SK-N-SH (cell line): ENCODE measurements at regions not wholly inside any gene's neighbourhood (a gene's known extent, or its start where the extent isn't known, plus 50 kb on each side); places are given as distances from the start of the nearest gene placed in this dataset.

Source experiments
- CTCF ChIA-PET: fragments of 300-600, 350-600 bp; formaldehyde crosslinking; extraction: SDS; loops from one replicate; lab custom pipeline; 2021; lab: Yijun Ruan, JAX
- POLR2A ChIA-PET: fragments of 350-600 bp; sonication (Branson Sonifier 250); formaldehyde crosslinking; extraction: SDS; loops from one replicate; lab custom pipeline; 2020; ENCODE audit warnings: antibody characterized with exemption, inconsistent platforms; lab: Yijun Ruan, JAX
- DNase-seq: peaks from one replicate; pipeline ENCODE4 v3.0.0; 2012
- H2AFZ ChIP-seq: fragments of 200-600 bp; sonication (generic); 2 replicates; pipeline ENCODE4 v1.8.1; 2016; ENCODE audit warnings: antibody characterized with exemption, mild to moderate bottlenecking, low read depth
- H3F3A ChIP-seq: fragments of 200-600 bp; sonication (generic); replicated peaks from 2 replicates; pipeline ENCODE3; 2016; ENCODE audit warnings: antibody characterized with exemption, mild to moderate bottlenecking; ENCODE audit not compliant: insufficient read depth
- H3K27ac ChIP-seq, 2 experiments: fragments of 200-500 bp in 1 of 2; fragments of 200-600 bp in 1 of 2; sonication (Bioruptor generic) in 1 of 2; sonication (generic), shearing (Covaris generic) in 1 of 2; 2 replicates each; pipeline versions ENCODE4 v1.5.1 to v1.6.1; 2014 to 2016; ENCODE audit warnings: low read depth in 2 of 2, inconsistent platforms in 1 of 2, low read length in 1 of 2, mild to moderate bottlenecking in 1 of 2, mixed read lengths in 1 of 2
- H3K27me3 ChIP-seq: fragments of 200-600 bp; sonication (generic), shearing (Covaris generic); 2 replicates; pipeline ENCODE4 v1.6.1; 2016; ENCODE audit warnings: mixed run types; ENCODE audit not compliant: insufficient read depth
- H3K36me3 ChIP-seq, 2 experiments: fragments of 200-500 bp in 1 of 2; fragments of 200-600 bp in 1 of 2; sonication (Bioruptor generic) in 1 of 2; sonication (generic) in 1 of 2; replicated peaks in 1 of 2; 2 replicates each; pipeline versions ENCODE3 to v1.5.1; 2014 to 2016; ENCODE audit warnings: low read length in 1 of 2, mild to moderate bottlenecking in 1 of 2; ENCODE audit not compliant: insufficient read depth in 2 of 2, control insufficient read depth in 1 of 2
- H3K4me1 ChIP-seq, 2 experiments: fragments of 200-500 bp in 1 of 2; fragments of 200-600 bp in 1 of 2; sonication (Bioruptor generic) in 1 of 2; sonication (generic), shearing (Covaris generic) in 1 of 2; 2 replicates each; pipeline versions ENCODE4 v1.5.1 to v1.6.1; 2014 to 2016; ENCODE audit warnings: low read depth in 1 of 2, low read length in 1 of 2, mixed run types in 1 of 2; ENCODE audit not compliant: insufficient read depth in 2 of 2, control insufficient read depth in 1 of 2
- H3K4me2 ChIP-seq: fragments of 200-600 bp; sonication (generic), shearing (Covaris generic); 2 replicates; pipeline ENCODE4 v1.6.1; 2017; ENCODE audit warnings: mixed run types
- H3K4me3 ChIP-seq, 2 experiments: fragments of 200-500 bp in 1 of 2; fragments of 200-600 bp in 1 of 2; sonication (Bioruptor generic) in 1 of 2; sonication (generic), shearing (Covaris generic) in 1 of 2; 2 replicates each; pipeline versions ENCODE4 v1.5.1 to v1.8.1; 2014 to 2016; ENCODE audit warnings: low read depth in 2 of 2, inconsistent platforms in 1 of 2, low read length in 1 of 2, mild to moderate bottlenecking in 1 of 2, mixed read lengths in 1 of 2, moderate library complexity in 1 of 2
- H3K79me2 ChIP-seq: fragments of 200-600 bp; sonication (generic); 2 replicates; pipeline ENCODE4 v1.8.1; 2017; ENCODE audit warnings: mild to moderate bottlenecking; ENCODE audit not compliant: insufficient read depth
- H3K9ac ChIP-seq: fragments of 200-600 bp; sonication (generic); 2 replicates; pipeline ENCODE4 v1.6.1; 2017; ENCODE audit warnings: mixed run types
- H3K9me2 ChIP-seq: fragments of 200-600 bp; sonication (generic); 2 replicates; pipeline ENCODE4 v1.6.1; 2017; ENCODE audit warnings: mixed run types
- H3K9me3 ChIP-seq: fragments of 200-600 bp; sonication (generic); 2 replicates; pipeline ENCODE4 v1.6.1; 2017; ENCODE audit warnings: mixed run types, mild to moderate bottlenecking, moderate library complexity
- H4K20me1 ChIP-seq: fragments of 200-600 bp; sonication (generic); 2 replicates; pipeline ENCODE4 v1.6.1; 2017; ENCODE audit warnings: mild to moderate bottlenecking, mixed run types; ENCODE audit not compliant: insufficient read depth
- FOSL2 ChIP-seq: IDR thresholded peaks from 2 replicates; pipeline ENCODE4 v1.4.0; 2012; ENCODE audit warnings: low read depth, mild to moderate bottlenecking, moderate library complexity, borderline replicate concordance
- JUND ChIP-seq: IDR thresholded peaks from 2 replicates; pipeline ENCODE4 v1.4.0; 2012
- NRF1 ChIP-seq: IDR thresholded peaks from 2 replicates; pipeline ENCODE4 v1.6.1; 2012; ENCODE audit warnings: low read depth, mild to moderate bottlenecking, low read length
- RAD21 ChIP-seq: IDR thresholded peaks from 2 replicates; pipeline ENCODE4 v1.6.1; 2012; ENCODE audit warnings: mild to moderate bottlenecking, low read length
- RFX5 ChIP-seq: IDR thresholded peaks from 2 replicates; pipeline ENCODE4 v1.6.1; 2012; ENCODE audit warnings: mild to moderate bottlenecking, improper control_type of control experiment, low read length
- WGBS: methylation state at CpG from one replicate; pipeline ENCODE4 v1.1.6; 2017; ENCODE audit warnings: low lambda C conversion rate; 5-methylcytosine and 5-hydroxymethylcytosine counted together
- TF ChIP-seq, protein P1 (sequence below): IDR thresholded peaks from 2 replicates; pipeline ENCODE4 v1.4.0; 2012; ENCODE audit warnings: low read depth
- TF ChIP-seq, protein P2 (sequence below): fragments of 150-350 bp; IDR thresholded peaks from 2 replicates; pipeline ENCODE4 v1.6.1; 2016; ENCODE audit warnings: mild to moderate bottlenecking, low read depth, low read length
- TF ChIP-seq, protein P3 (sequence below): IDR thresholded peaks from 2 replicates; pipeline ENCODE4 v1.6.1; 2012; ENCODE audit warnings: mild to moderate bottlenecking, low read depth, low read length, moderate library complexity

DNA sequence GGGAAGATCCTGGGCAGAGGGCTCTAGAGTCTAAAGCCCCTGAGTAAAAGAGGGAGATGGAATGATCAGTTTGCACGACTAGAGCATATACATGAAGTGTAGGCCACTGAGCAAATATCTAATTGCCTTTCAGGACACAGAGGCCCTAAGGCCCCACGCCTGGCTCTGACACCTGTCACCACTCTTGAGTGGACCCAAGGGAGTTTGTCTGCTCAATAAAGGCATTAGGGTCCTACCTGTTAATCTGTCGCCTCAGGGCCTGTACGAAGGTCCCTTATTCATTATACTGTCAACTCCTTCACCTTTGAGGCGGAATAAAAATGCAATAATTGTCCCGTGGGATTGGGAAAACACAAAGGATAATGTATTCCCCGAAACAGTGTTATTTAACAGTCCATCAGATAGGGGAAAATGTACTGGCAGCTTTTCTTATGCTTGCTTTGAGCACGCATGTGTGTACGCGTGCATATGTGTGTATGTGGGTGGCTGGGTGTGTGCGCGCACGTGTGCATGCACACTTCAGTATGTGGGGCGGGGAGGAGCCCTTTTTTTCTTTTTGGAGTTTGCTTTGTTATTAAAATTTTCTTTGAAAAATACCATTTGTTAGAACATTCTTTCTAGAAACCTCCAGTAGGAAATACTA is 161.8 kb upstream of the SERP2 start:
- H3F3A ChIP-seq = no peaks in the 10 kb centered on the region
- H4K20me1 ChIP-seq = no peaks in the 10 kb centered on the region
- ChIA-PET CTCF (interaction anchor here (1.1 kb wide), 1 partner anchor 18 kb away, joined by 3 read pairs; no protein-coding TSS in a partner anchor), POLR2A (no interaction called here)
- WGBS = 82% methylated on average over 14 of the region's 14 CpGs
- no peaks in the 10 kb centered on the region for H3K9me2 ChIP-seq
- no peak overlapping the region for H2AFZ ChIP-seq
- no peaks in the 10 kb centered on the region for H3K9me3 ChIP-seq
- no peaks in the 10 kb centered on the region for H3K4me1 ChIP-seq
- H3K36me3 ChIP-seq = no peaks in the 10 kb centered on the region
- no peaks in the 10 kb centered on the region for H3K27me3 ChIP-seq
- no peak for DNase-seq
- H3K4me2 ChIP-seq = no peak overlapping the region
- TF ChIP-seq, protein P1, sequence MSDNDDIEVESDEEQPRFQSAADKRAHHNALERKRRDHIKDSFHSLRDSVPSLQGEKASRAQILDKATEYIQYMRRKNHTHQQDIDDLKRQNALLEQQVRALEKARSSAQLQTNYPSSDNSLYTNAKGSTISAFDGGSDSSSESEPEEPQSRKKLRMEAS = no peak
- TF ChIP-seq RAD21 (no peak), FOSL2 (no peak)
- TF ChIP-seq, protein P2, sequence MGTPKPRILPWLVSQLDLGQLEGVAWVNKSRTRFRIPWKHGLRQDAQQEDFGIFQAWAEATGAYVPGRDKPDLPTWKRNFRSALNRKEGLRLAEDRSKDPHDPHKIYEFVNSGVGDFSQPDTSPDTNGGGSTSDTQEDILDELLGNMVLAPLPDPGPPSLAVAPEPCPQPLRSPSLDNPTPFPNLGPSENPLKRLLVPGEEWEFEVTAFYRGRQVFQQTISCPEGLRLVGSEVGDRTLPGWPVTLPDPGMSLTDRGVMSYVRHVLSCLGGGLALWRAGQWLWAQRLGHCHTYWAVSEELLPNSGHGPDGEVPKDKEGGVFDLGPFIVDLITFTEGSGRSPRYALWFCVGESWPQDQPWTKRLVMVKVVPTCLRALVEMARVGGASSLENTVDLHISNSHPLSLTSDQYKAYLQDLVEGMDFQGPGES = no peak
- no peak overlapping the region for H3K27ac ChIP-seq
- no peak overlapping the region for H3K9ac ChIP-seq
- H3K4me3 ChIP-seq = no peak overlapping the region
- no peaks in the 10 kb centered on the region for H3K79me2 ChIP-seq

DNA sequence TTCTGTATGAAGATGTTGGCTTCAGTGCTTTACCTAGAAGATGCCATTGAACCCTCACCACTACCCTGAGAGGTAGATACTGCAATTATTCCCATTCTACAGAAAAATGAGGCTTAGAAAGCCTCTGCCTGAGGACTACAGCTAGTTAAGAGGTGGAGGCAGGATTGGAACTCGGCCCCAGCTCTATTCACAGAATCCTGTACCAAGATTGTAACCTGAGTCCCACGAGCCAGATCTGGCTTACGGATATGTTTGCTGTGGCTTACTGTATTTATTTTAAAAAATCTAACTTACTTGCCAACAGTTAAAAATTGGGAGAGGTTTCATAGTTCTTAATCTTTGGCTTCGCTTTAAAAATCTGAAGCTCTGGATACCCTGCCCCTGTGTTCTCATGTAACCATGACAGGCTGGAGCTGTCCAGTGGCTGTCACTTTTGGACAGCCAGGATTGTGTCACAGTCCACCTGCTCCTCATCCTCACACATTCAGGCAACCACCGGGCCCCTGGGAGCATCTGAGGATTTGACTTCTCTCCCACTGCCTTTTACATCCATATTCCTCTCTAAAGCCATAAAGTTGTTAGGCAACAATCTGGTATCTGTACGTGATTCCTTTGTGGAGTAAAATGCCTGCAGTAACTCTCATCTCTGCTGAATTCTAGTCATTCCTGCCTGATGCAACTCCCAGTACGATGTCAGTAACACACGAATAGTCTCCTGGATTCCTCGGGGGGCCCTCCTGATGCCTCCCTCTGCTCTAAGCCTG is 160.8 kb upstream of the SERP2 start:
- no peak for DNase-seq
- WGBS = 59% methylated on average over 9 of the region's 9 CpGs
- no peaks in the 10 kb centered on the region for H3K9me3 ChIP-seq
- no peak overlapping the region for H3K4me3 ChIP-seq
- H3K27ac ChIP-seq = no peak overlapping the region
- H3K4me1 ChIP-seq = no peaks in the 10 kb centered on the region
- no peaks in the 10 kb centered on the region for H3K9me2 ChIP-seq
- no peaks in the 10 kb centered on the region for H4K20me1 ChIP-seq
- no peak overlapping the region for H3K9ac ChIP-seq
- H3K4me2 ChIP-seq = no peak overlapping the region
- TF ChIP-seq, protein P3, sequence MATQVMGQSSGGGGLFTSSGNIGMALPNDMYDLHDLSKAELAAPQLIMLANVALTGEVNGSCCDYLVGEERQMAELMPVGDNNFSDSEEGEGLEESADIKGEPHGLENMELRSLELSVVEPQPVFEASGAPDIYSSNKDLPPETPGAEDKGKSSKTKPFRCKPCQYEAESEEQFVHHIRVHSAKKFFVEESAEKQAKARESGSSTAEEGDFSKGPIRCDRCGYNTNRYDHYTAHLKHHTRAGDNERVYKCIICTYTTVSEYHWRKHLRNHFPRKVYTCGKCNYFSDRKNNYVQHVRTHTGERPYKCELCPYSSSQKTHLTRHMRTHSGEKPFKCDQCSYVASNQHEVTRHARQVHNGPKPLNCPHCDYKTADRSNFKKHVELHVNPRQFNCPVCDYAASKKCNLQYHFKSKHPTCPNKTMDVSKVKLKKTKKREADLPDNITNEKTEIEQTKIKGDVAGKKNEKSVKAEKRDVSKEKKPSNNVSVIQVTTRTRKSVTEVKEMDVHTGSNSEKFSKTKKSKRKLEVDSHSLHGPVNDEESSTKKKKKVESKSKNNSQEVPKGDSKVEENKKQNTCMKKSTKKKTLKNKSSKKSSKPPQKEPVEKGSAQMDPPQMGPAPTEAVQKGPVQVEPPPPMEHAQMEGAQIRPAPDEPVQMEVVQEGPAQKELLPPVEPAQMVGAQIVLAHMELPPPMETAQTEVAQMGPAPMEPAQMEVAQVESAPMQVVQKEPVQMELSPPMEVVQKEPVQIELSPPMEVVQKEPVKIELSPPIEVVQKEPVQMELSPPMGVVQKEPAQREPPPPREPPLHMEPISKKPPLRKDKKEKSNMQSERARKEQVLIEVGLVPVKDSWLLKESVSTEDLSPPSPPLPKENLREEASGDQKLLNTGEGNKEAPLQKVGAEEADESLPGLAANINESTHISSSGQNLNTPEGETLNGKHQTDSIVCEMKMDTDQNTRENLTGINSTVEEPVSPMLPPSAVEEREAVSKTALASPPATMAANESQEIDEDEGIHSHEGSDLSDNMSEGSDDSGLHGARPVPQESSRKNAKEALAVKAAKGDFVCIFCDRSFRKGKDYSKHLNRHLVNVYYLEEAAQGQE = peak; percentile 31; the same call in 1 of the 2 replicates
- no peak for TF ChIP-seq RFX5
- no peak for TF ChIP-seq JUND
- no peak for TF ChIP-seq NRF1
- no peaks in the 10 kb centered on the region for H3F3A ChIP-seq
- POLR2A ChIA-PET = no interaction called here
- no peaks in the 10 kb centered on the region for H3K27me3 ChIP-seq
- CTCF ChIA-PET = no interaction called here
- no peaks in the 10 kb centered on the region for H3K36me3 ChIP-seq
- H3K79me2 ChIP-seq = no peaks in the 10 kb centered on the region
- no peak overlapping the region for H2AFZ ChIP-seq
